ENCODE measurements at regions not wholly inside any gene's neighbourhood (a gene's known extent, or its start where the extent isn't known, plus 50 kb on each side); places are given as distances from the start of the nearest gene placed in this dataset.

- no peak for TF ChIP-seq TAF1 (IDR thresholded peaks at IDR 0.05; ENCODE audit: borderline replicate concordance, insufficient read depth, low read length)
- TF ChIP-seq REST (IDR thresholded peaks at IDR 0.05; ENCODE audit: insufficient read depth in 1 of 2, low read depth in 2 of 2, low read length in 2 of 2) = no peak
- TF ChIP-seq SIN3A (IDR thresholded peaks at IDR 0.05; ENCODE audit: borderline replicate concordance, insufficient read depth, low read length) = no peak
- TF ChIP-seq POLR2AphosphoS5 (IDR thresholded peaks at IDR 0.05; ENCODE audit: low read depth, low read length) = no peak
These were observed 1466.0 kb upstream of the CELF4 start for GRCh38 chr18:39031647-39032046.

All from PFSK-1 (cell line).